ENCODE measurements at regions not wholly inside any gene's neighbourhood (a gene's known extent, or its start where the extent isn't known, plus 50 kb on each side); places are given as distances from the start of the nearest gene placed in this dataset.
A peak's percentile ranks its signal among the peaks of the same experiment; 100 is the strongest.
"Not testable (repeated sequence)": the region's sequence is repeated elsewhere in the genome, so short reads cannot be mapped to it uniquely, and the experiment has no call there.

- TF ChIP-seq ZBTB10 (tag by site-specific recombination; IDR thresholded peaks at IDR 0.05) (no peak), ZBTB26 (tag by site-specific recombination; optimal IDR thresholded peaks at IDR 0.05) (no peak), ZFP37 (tag by site-specific recombination; IDR thresholded peaks at IDR 0.05) (no peak), ZNF311 (tag by site-specific recombination; IDR thresholded peaks at IDR 0.05; ENCODE audit: borderline replicate concordance) (no peak)
These were observed 82.0 kb upstream of the CPEB2 start (continued) for GRCh38 chr4:14920237-14920636.

GRCh38 chr4:14920759-14921320 is 81.4 kb upstream of the CPEB2 start:
- no peak for TF ChIP-seq ZNF132 (tag by site-specific recombination; IDR thresholded peaks at IDR 0.05; ENCODE audit: borderline replicate concordance)
- Histone ChIP-seq H3K4me1 (ENCODE audit: control insufficient read depth, insufficient read depth, low read length) (peaks cover 4% of the 10 kb centered on the region; the same call in 1 of the 2 replicates), H3K27ac (ENCODE audit: extremely low read depth, low read depth, low read length) (no peak overlapping the region), H3K4me3 (ENCODE audit: low read depth, low read length) (no peak overlapping the region), H3K9me3 (ENCODE audit: control insufficient read depth, insufficient read depth, low read depth, low read length) (no peaks in the 10 kb centered on the region), H3K36me3 (ENCODE audit: control insufficient read depth in 2 of 2, insufficient read depth in 1 of 2, low read length in 2 of 2) (no peaks in the 10 kb centered on the region)
- CTCF ChIA-PET, result no interaction called here
- POLR2A ChIA-PET, result no interaction called here

GRCh38 chr4:14921781-14922180 is 80.5 kb upstream of the CPEB2 start:
- H3K27ac ChIP-seq (ENCODE audit: extremely low read depth, low read depth, low read length); H3K4me3 ChIP-seq (ENCODE audit: low read depth, low read length); H3K4me1 ChIP-seq (ENCODE audit: control insufficient read depth, insufficient read depth, low read length); H3K36me3 ChIP-seq (ENCODE audit: control insufficient read depth in 2 of 2, insufficient read depth in 1 of 2, low read length in 2 of 2); H3K9me3 ChIP-seq (ENCODE audit: control insufficient read depth, insufficient read depth, low read depth, low read length); POLR2A ChIA-PET; CTCF ChIA-PET: not testable (repeated sequence)

GRCh38 chr4:14924076-14924811 is 78.0 kb upstream of the CPEB2 start:
- POLR2A ChIA-PET, result no interaction called here
- no peak overlapping the region for H3K4me3 ChIP-seq (ENCODE audit: low read depth, low read length)
- no peak overlapping the region for H3K27ac ChIP-seq (ENCODE audit: extremely low read depth, low read depth, low read length)
- TF ChIP-seq ZNF175 (tag by site-specific recombination; IDR thresholded peaks at IDR 0.05) (no peak), ZNF10 (tag by site-specific recombination; IDR thresholded peaks at IDR 0.05) (peak; percentile 32; the same call in 1 of the 2 replicates)
- no peaks in the 10 kb centered on the region for H3K36me3 ChIP-seq (ENCODE audit: control insufficient read depth in 2 of 2, insufficient read depth in 1 of 2, low read length in 2 of 2)
- CTCF ChIA-PET, result no interaction called here
- no peaks in the 10 kb centered on the region for H3K9me3 ChIP-seq (ENCODE audit: control insufficient read depth, insufficient read depth, low read depth, low read length)
- H3K4me1 ChIP-seq (ENCODE audit: control insufficient read depth, insufficient read depth, low read length), result no peaks in the 10 kb centered on the region

GRCh38 chr4:14924812-14925344 is 77.4 kb upstream of the CPEB2 start:
- Histone ChIP-seq H3K9me3 (ENCODE audit: control insufficient read depth, insufficient read depth, low read depth, low read length) (no peaks in the 10 kb centered on the region), H3K36me3 (ENCODE audit: control insufficient read depth in 2 of 2, insufficient read depth in 1 of 2, low read length in 2 of 2) (no peaks in the 10 kb centered on the region), H3K4me1 (ENCODE audit: control insufficient read depth, insufficient read depth, low read length) (no peaks in the 10 kb centered on the region), H3K27ac (ENCODE audit: extremely low read depth, low read depth, low read length) (no peak overlapping the region), H3K4me3 (ENCODE audit: low read depth, low read length) (no peak overlapping the region)
- POLR2A ChIA-PET, result no interaction called here
- CTCF ChIA-PET, result no interaction called here
- no peak for TF ChIP-seq KLF9 (tag by site-specific recombination; IDR thresholded peaks at IDR 0.05; ENCODE audit: low read depth)
- TF ChIP-seq ZNF350 (tag by site-specific recombination; IDR thresholded peaks at IDR 0.05), result no peak
- no peak for TF ChIP-seq ZNF785 (tag by site-specific recombination; IDR thresholded peaks at IDR 0.05)
- no peak for TF ChIP-seq ZNF114 (tag by site-specific recombination; IDR thresholded peaks at IDR 0.05)
- no peak for TF ChIP-seq PBX3 (CRISPR knock-in tag; IDR thresholded peaks at IDR 0.05)
- TF ChIP-seq ZNF76 (tag by site-specific recombination; IDR thresholded peaks at IDR 0.05; ENCODE audit: borderline replicate concordance, low read depth), result no peak
- no peak for TF ChIP-seq PRDM1 (tag by site-specific recombination; IDR thresholded peaks at IDR 0.05)
- TF ChIP-seq ZNF488 (tag by site-specific recombination; IDR thresholded peaks at IDR 0.05), result no peak
- TF ChIP-seq ZNF132 (tag by site-specific recombination; IDR thresholded peaks at IDR 0.05; ENCODE audit: borderline replicate concordance), result no peak
- no peak for TF ChIP-seq BCL6B (tag by site-specific recombination; IDR thresholded peaks at IDR 0.05)
- TF ChIP-seq ZNF426 (tag by site-specific recombination; IDR thresholded peaks at IDR 0.05), result no peak

All from HEK293 (cell line).